ENCODE measurements at regions not wholly inside any gene's neighbourhood (a gene's known extent, or its start where the extent isn't known, plus 50 kb on each side); places are given as distances from the start of the nearest gene placed in this dataset.
A peak's percentile ranks its signal among the peaks of the same experiment; 100 is the strongest.

DNA sequence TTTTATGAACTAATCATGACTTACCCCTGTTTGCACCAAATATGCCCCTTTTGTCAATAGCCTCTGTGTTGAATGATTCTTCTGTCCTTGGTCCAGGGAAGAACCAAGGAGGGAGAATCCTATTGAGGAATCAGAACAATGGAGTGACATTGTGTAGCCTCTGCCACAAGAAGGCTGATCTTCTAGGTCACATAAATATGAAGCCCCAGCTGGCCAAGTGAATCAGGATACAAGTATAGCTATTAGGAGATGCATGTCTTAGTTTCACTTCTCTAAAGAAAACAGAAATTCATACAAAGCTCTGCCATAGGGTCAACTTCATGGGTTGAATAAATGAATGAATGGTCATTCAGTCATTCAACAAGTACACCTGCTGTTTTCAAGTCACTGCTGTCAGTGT is 118.2 kb upstream of the BLID start:
- no TSS peak for BruUV-seq (replicated peaks)
- no peak overlapping the region for H3K4me3 Mint-ChIP-seq (ENCODE audit: low read depth, unreplicated experiment)
- intact Hi-C loops (cut with micrococcal nuclease; ENCODE audit: unreplicated experiment): no loop called here
- TF ChIP-seq, protein P1, sequence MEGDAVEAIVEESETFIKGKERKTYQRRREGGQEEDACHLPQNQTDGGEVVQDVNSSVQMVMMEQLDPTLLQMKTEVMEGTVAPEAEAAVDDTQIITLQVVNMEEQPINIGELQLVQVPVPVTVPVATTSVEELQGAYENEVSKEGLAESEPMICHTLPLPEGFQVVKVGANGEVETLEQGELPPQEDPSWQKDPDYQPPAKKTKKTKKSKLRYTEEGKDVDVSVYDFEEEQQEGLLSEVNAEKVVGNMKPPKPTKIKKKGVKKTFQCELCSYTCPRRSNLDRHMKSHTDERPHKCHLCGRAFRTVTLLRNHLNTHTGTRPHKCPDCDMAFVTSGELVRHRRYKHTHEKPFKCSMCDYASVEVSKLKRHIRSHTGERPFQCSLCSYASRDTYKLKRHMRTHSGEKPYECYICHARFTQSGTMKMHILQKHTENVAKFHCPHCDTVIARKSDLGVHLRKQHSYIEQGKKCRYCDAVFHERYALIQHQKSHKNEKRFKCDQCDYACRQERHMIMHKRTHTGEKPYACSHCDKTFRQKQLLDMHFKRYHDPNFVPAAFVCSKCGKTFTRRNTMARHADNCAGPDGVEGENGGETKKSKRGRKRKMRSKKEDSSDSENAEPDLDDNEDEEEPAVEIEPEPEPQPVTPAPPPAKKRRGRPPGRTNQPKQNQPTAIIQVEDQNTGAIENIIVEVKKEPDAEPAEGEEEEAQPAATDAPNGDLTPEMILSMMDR (IDR thresholded peaks at IDR 0.05; ENCODE audit: unreplicated experiment): no peak
- no peak overlapping the region for H3K27ac Mint-ChIP-seq (ENCODE audit: unreplicated experiment)
- no peak for DNase-seq
- CTCF ChIA-PET: no interaction called here
- H3K27me3 Mint-ChIP-seq (ENCODE audit: unreplicated experiment): peaks cover 13% of the 10 kb centered on the region
- H3K9me3 Mint-ChIP-seq (ENCODE audit: low read depth, unreplicated experiment): peaks cover 2% of the 10 kb centered on the region
- no peaks in the 10 kb centered on the region for H3K36me3 Mint-ChIP-seq (ENCODE audit: insufficient read depth, unreplicated experiment)
- H3K4me1 Mint-ChIP-seq (ENCODE audit: low read depth, unreplicated experiment): no peaks in the 10 kb centered on the region

DNA sequence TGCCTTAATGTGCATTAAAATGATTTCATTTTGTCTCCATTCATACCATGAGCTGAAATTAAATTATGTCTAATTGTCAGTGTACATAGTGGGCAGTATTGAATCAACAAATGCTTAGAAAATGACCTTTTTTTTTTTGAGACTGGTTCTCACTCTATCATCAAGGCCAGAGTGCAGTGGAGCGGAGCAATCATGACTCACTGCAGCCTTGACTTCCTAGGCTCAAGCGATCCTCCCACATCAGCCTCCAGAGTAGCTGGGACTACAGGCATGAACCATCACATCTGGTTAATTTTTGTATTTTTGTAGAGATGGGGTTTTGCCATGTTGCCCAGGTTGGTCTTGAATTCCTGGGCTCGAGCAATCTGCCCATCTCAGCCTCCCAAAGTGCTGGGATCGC is 117.0 kb upstream of the BLID start:
- CTCF ChIA-PET: no interaction called here
- H3K9me3 Mint-ChIP-seq (ENCODE audit: low read depth, unreplicated experiment): no peaks in the 10 kb centered on the region
- H3K4me1 Mint-ChIP-seq (ENCODE audit: low read depth, unreplicated experiment): no peaks in the 10 kb centered on the region
- no TSS peak for BruUV-seq (replicated peaks)
- peaks cover under 1% of the 10 kb centered on the region for H3K27me3 Mint-ChIP-seq (ENCODE audit: unreplicated experiment)
- intact Hi-C loops (cut with micrococcal nuclease; ENCODE audit: unreplicated experiment): no loop called here
- TF ChIP-seq, protein P1 (IDR thresholded peaks at IDR 0.05; ENCODE audit: unreplicated experiment): no peak
- no peak overlapping the region for H3K4me3 Mint-ChIP-seq (ENCODE audit: low read depth, unreplicated experiment)
- no peaks in the 10 kb centered on the region for H3K36me3 Mint-ChIP-seq (ENCODE audit: insufficient read depth, unreplicated experiment)
- no peak overlapping the region for H3K27ac Mint-ChIP-seq (ENCODE audit: unreplicated experiment)
- no peak for DNase-seq

DNA sequence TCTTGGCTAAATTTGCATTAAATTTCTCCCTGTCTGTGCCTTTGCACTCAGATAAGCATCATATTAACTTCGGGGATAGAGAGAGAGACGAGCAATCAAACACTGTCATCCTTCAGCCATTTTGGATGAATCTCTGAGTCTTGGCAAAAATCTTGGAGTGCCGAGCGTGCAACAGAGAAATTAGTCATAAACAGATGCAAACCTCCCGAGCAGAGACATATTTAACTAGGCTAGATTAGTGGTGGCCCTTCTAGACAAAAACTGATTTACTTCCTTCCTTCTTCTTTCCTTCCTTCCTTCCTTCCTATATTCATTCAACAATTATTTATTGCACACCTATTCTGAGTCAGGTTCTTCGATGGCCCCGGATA is 114.4 kb upstream of the BLID start:
- no TSS peak for BruUV-seq (replicated peaks)
- H3K27ac Mint-ChIP-seq (ENCODE audit: unreplicated experiment): no peak overlapping the region
- TF ChIP-seq, protein P1 (IDR thresholded peaks at IDR 0.05; ENCODE audit: unreplicated experiment): no peak
- DNase-seq: no peak
- no peaks in the 10 kb centered on the region for H3K36me3 Mint-ChIP-seq (ENCODE audit: insufficient read depth, unreplicated experiment)
- H3K27me3 Mint-ChIP-seq (ENCODE audit: unreplicated experiment): peaks cover 21% of the 10 kb centered on the region
- no peak overlapping the region for H3K4me3 Mint-ChIP-seq (ENCODE audit: low read depth, unreplicated experiment)
- CTCF ChIA-PET: no interaction called here
- intact Hi-C loops (cut with micrococcal nuclease; ENCODE audit: unreplicated experiment): no loop called here
- H3K9me3 Mint-ChIP-seq (ENCODE audit: low read depth, unreplicated experiment): no peaks in the 10 kb centered on the region
- no peaks in the 10 kb centered on the region for H3K4me1 Mint-ChIP-seq (ENCODE audit: low read depth, unreplicated experiment)

DNA sequence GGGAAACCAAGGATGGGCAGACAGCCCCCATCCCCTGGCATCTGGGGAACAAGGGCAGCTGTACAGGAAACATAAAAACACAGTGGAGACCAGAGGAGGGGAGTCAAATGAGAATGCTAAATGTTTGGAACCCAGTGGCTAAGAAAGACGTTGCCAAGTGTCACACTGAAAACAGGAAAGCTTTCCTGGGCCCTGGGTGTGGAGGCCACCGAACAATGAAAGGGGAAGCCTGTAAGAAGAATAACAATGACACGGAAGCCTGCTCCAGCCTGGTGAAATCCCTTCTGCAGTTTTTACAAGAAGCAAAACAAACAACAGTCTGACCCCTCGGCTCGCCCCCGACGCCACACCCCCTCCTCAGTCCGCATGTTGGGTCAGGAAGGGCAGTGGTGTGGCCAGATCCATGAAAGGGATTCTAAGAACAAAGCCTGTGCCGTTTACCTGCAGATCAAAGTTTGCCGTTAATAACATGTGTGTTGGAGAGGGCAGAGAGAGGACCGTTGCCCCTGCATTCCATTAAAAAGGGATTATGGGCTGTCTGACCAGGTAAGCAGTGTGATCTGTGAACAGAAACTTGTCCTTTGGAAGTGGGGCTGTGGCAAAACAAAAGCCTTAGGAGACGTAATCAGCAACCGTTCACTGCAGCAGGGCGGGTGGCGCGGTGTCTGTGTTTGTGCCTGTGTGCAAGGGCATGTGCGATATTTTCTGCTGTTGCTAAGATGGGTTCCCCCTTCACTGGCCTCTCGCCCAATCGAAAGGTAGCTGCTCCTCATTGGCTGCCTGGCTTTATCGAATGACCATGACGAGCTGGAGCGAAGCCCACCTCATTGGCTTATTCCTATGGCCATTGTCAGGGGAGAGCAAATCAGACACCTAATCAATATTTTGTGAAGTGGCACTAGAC is 113.7 kb upstream of the BLID start:
- Mint-ChIP-seq H3K27ac (ENCODE audit: unreplicated experiment) (no peak overlapping the region), H3K9me3 (ENCODE audit: low read depth, unreplicated experiment) (no peaks in the 10 kb centered on the region), H3K4me3 (ENCODE audit: low read depth, unreplicated experiment) (peak overlapping the region; percentile 17), H3K36me3 (ENCODE audit: insufficient read depth, unreplicated experiment) (no peaks in the 10 kb centered on the region), H3K4me1 (ENCODE audit: low read depth, unreplicated experiment) (no peaks in the 10 kb centered on the region), H3K27me3 (ENCODE audit: unreplicated experiment) (peaks cover 27% of the 10 kb centered on the region)
- BruUV-seq (replicated peaks): no TSS peak
- TF ChIP-seq, protein P1 (IDR thresholded peaks at IDR 0.05; ENCODE audit: unreplicated experiment): no peak
- intact Hi-C loops (cut with micrococcal nuclease; ENCODE audit: unreplicated experiment): no loop called here
- DNase-seq: no peak
- CTCF ChIA-PET: no interaction called here

Data from Calu3 (cell line).